ENCODE measurements at regions not wholly inside any gene's neighbourhood (a gene's known extent, or its start where the extent isn't known, plus 50 kb on each side); places are given as distances from the start of the nearest gene placed in this dataset.

DNA sequence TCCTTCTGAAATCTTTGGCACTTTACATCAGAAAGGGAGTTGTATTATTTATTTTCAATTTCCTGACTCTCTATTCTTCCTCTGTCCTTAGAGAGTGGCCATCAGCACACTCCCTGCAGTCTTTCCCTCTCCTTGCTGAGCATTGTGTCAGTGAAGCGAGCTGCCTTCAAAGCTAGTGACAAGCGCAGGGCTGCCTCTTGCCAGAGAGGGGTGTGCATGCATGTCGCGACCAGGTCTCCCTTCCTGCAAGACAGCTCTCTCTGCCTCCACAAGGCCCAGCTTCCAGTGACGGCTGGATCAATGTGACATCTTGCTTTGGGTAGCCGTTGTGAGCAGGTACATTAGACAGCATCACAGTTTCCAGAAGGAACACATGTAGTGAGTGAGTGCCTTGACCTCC, 810.9 kb upstream of the TENM3 start:
- TF ChIP-seq GABPA (IDR thresholded peaks at IDR 0.05; ENCODE audit: low read depth), result no peak
- TF ChIP-seq SPI1 (IDR thresholded peaks at IDR 0.05; ENCODE audit: borderline replicate concordance, low read depth), result no peak
- TF ChIP-seq, protein P1, sequence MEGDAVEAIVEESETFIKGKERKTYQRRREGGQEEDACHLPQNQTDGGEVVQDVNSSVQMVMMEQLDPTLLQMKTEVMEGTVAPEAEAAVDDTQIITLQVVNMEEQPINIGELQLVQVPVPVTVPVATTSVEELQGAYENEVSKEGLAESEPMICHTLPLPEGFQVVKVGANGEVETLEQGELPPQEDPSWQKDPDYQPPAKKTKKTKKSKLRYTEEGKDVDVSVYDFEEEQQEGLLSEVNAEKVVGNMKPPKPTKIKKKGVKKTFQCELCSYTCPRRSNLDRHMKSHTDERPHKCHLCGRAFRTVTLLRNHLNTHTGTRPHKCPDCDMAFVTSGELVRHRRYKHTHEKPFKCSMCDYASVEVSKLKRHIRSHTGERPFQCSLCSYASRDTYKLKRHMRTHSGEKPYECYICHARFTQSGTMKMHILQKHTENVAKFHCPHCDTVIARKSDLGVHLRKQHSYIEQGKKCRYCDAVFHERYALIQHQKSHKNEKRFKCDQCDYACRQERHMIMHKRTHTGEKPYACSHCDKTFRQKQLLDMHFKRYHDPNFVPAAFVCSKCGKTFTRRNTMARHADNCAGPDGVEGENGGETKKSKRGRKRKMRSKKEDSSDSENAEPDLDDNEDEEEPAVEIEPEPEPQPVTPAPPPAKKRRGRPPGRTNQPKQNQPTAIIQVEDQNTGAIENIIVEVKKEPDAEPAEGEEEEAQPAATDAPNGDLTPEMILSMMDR (IDR thresholded peaks at IDR 0.05; ENCODE audit: insufficient read depth, low read length), result no peak
- TF ChIP-seq, protein P2, sequence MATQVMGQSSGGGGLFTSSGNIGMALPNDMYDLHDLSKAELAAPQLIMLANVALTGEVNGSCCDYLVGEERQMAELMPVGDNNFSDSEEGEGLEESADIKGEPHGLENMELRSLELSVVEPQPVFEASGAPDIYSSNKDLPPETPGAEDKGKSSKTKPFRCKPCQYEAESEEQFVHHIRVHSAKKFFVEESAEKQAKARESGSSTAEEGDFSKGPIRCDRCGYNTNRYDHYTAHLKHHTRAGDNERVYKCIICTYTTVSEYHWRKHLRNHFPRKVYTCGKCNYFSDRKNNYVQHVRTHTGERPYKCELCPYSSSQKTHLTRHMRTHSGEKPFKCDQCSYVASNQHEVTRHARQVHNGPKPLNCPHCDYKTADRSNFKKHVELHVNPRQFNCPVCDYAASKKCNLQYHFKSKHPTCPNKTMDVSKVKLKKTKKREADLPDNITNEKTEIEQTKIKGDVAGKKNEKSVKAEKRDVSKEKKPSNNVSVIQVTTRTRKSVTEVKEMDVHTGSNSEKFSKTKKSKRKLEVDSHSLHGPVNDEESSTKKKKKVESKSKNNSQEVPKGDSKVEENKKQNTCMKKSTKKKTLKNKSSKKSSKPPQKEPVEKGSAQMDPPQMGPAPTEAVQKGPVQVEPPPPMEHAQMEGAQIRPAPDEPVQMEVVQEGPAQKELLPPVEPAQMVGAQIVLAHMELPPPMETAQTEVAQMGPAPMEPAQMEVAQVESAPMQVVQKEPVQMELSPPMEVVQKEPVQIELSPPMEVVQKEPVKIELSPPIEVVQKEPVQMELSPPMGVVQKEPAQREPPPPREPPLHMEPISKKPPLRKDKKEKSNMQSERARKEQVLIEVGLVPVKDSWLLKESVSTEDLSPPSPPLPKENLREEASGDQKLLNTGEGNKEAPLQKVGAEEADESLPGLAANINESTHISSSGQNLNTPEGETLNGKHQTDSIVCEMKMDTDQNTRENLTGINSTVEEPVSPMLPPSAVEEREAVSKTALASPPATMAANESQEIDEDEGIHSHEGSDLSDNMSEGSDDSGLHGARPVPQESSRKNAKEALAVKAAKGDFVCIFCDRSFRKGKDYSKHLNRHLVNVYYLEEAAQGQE (IDR thresholded peaks at IDR 0.05; ENCODE audit: insufficient replicate concordance, low read depth), result no peak
- no peak for TF ChIP-seq POLR2AphosphoS5 (IDR thresholded peaks at IDR 0.05; ENCODE audit: low read depth)
- Histone ChIP-seq H3K27ac (replicated peaks) (no peak overlapping the region), H3K27me3 (ENCODE audit: insufficient read depth, poor library complexity, severe bottlenecking) (no peaks in the 10 kb centered on the region), H3K4me3 (replicated peaks; ENCODE audit: insufficient read depth, low read length) (no peak overlapping the region)
- DNase-seq (ENCODE audit: low read depth in 1 of 2, low spot score in 1 of 2), result no peak

DNA sequence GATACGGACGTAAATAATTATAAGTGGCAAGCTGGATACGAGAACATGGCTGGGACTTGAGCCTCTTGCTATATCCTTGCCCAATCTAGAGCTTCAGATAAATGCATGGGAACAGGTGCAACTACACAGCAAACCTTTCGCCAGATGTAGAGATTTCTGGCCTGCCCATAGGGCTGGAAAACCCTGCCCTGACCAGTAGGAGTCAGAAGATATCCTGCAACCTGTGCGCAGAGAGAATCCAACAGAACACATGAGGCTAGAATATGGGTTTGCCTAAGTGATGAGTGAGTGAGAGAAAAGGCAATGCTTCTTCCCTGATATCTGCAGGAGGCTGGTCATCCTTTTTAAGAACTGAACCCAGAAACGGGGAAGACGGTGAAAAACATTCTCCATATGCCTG, 805.3 kb upstream of the TENM3 start:
- TF ChIP-seq SPI1 (IDR thresholded peaks at IDR 0.05; ENCODE audit: borderline replicate concordance, low read depth) (no peak), POLR2AphosphoS5 (IDR thresholded peaks at IDR 0.05; ENCODE audit: low read depth) (no peak), GABPA (IDR thresholded peaks at IDR 0.05; ENCODE audit: low read depth) (no peak)
- TF ChIP-seq, protein P2 (IDR thresholded peaks at IDR 0.05; ENCODE audit: insufficient replicate concordance, low read depth), result no peak
- TF ChIP-seq, protein P1 (IDR thresholded peaks at IDR 0.05; ENCODE audit: insufficient read depth, low read length), result no peak
- DNase-seq (ENCODE audit: low read depth in 1 of 2, low spot score in 1 of 2), result no peak
- no peaks in the 10 kb centered on the region for H3K27me3 ChIP-seq (ENCODE audit: insufficient read depth, poor library complexity, severe bottlenecking)
- H3K4me3 ChIP-seq (replicated peaks; ENCODE audit: insufficient read depth, low read length), result no peak overlapping the region
- no peak overlapping the region for H3K27ac ChIP-seq (replicated peaks)

DNA sequence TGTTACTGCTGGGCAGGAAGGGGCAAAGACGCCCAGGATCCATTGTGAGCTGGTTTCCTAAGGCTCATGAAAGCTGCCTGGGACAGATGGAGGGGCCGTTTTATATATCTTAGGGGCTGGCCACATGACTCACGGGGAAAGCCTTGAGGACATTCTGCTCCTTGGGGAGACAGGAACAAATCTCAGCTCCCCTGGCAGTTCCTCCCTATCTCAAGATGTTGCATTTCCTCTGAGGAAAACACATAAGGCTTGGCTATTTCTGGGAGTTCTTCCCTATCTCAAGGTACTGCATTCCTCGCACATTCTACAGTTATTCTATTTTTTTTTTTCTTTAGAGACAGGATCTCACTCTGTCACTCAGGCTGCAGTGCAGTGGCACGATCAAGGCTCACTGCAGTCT, 804.6 kb upstream of the TENM3 start:
- H3K27me3 ChIP-seq (ENCODE audit: insufficient read depth, poor library complexity, severe bottlenecking), result no peaks in the 10 kb centered on the region
- H3K4me3 ChIP-seq (replicated peaks; ENCODE audit: insufficient read depth, low read length), result no peak overlapping the region
- TF ChIP-seq POLR2AphosphoS5 (IDR thresholded peaks at IDR 0.05; ENCODE audit: low read depth) (no peak), SPI1 (IDR thresholded peaks at IDR 0.05; ENCODE audit: borderline replicate concordance, low read depth) (no peak), GABPA (IDR thresholded peaks at IDR 0.05; ENCODE audit: low read depth) (no peak)
- TF ChIP-seq, protein P2 (IDR thresholded peaks at IDR 0.05; ENCODE audit: insufficient replicate concordance, low read depth), result no peak
- TF ChIP-seq, protein P1 (IDR thresholded peaks at IDR 0.05; ENCODE audit: insufficient read depth, low read length), result no peak
- no peak overlapping the region for H3K27ac ChIP-seq (replicated peaks)
- no peak for DNase-seq (ENCODE audit: low read depth in 1 of 2, low spot score in 1 of 2)

Measured in HL-60 (cell line).